Keratinocyte (primary cell): ENCODE measurements at regions not wholly inside any gene's neighbourhood (a gene's known extent, or its start where the extent isn't known, plus 50 kb on each side); places are given as distances from the start of the nearest gene placed in this dataset.

ENCODE experiments used
- EZH2 ChIP-seq: IDR thresholded peaks from one replicate; pipeline ENCODE4 v1.6.1; 2012; ENCODE audit warnings: inconsistent platforms, mild to moderate bottlenecking, low read length, moderate library complexity
- TF ChIP-seq, protein P1 (sequence below), 3 experiments: IDR thresholded peaks in 1 of 3; conservative IDR thresholded peaks in 1 of 3; optimal IDR thresholded peaks in 1 of 3; 2 replicates in 2 of 3; 3 replicates in 1 of 3; pipeline versions ENCODE3 to v1.5.1; 2011; ENCODE audit warnings: low read length in 3 of 3, mild to moderate bottlenecking in 3 of 3, moderate library complexity in 2 of 3, control low read depth in 1 of 3, inconsistent platforms in 1 of 3; ENCODE audit not compliant: insufficient read depth in 2 of 3; ENCODE audit errors: extremely low read depth in 1 of 3

DNA sequence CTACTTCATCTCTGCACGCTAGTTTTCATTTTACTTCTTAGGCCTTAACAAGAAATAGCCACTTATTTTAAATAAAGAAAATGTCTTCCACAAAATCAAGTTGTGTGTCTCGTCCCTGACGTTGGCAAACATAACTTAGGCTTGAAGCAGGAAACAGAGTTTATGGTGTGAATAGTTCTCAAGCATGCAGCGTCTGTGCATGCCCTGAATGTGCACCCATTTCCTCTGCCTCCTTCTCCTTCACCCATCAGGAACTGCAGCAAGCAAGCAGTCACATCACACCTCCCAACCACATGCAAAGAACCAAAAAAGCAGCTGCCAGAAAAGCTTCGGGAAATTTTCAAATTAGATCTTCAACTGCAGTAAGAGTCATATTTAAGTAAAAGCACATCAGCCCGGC is 424.0 kb upstream of the IRX4 start:
- TF ChIP-seq, protein P1, sequence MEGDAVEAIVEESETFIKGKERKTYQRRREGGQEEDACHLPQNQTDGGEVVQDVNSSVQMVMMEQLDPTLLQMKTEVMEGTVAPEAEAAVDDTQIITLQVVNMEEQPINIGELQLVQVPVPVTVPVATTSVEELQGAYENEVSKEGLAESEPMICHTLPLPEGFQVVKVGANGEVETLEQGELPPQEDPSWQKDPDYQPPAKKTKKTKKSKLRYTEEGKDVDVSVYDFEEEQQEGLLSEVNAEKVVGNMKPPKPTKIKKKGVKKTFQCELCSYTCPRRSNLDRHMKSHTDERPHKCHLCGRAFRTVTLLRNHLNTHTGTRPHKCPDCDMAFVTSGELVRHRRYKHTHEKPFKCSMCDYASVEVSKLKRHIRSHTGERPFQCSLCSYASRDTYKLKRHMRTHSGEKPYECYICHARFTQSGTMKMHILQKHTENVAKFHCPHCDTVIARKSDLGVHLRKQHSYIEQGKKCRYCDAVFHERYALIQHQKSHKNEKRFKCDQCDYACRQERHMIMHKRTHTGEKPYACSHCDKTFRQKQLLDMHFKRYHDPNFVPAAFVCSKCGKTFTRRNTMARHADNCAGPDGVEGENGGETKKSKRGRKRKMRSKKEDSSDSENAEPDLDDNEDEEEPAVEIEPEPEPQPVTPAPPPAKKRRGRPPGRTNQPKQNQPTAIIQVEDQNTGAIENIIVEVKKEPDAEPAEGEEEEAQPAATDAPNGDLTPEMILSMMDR (optimal IDR thresholded peaks at IDR 0.05 in 1 of 3, IDR thresholded peaks at IDR 0.05 in 1 of 3, conservative IDR thresholded peaks at IDR 0.05 in 1 of 3; ENCODE audit: extremely low read depth in 1 of 3, insufficient read depth in 2 of 3, low read length in 3 of 3), result no peak
- no peak for TF ChIP-seq EZH2
